HEK293 (cell line): ENCODE measurements at regions not wholly inside any gene's neighbourhood (a gene's known extent, or its start where the extent isn't known, plus 50 kb on each side); places are given as distances from the start of the nearest gene placed in this dataset.
A peak's percentile ranks its signal among the peaks of the same experiment; 100 is the strongest.

Experiments
- CTCF ChIA-PET: fragments of 350-600 bp; formaldehyde crosslinking; extraction: SDS; loops from one replicate; lab custom pipeline; 2021; ENCODE audit warnings: antibody characterized with exemption; lab: Yijun Ruan, JAX
- POLR2A ChIA-PET: fragments of 300-600 bp; formaldehyde crosslinking; extraction: SDS; loops from one replicate; lab custom pipeline; 2020; ENCODE audit warnings: antibody characterized with exemption, inconsistent platforms; lab: Yijun Ruan, JAX
- H3K27ac ChIP-seq: fragments of 200-500 bp; sonication (Bioruptor generic); 2 replicates; pipeline ENCODE4 v1.5.1; 2014; ENCODE audit warnings: low read depth, low read length, control low read depth, inconsistent platforms; ENCODE audit errors: extremely low read depth
- H3K36me3 ChIP-seq, 2 experiments: fragments of 200-500 bp in 1 of 2; sonication (Bioruptor generic) in 1 of 2; 1 replicate in 1 of 2; 2 replicates in 1 of 2; pipeline ENCODE4 v1.5.1; 2014 to 2017; ENCODE audit warnings: inconsistent platforms in 2 of 2, low read length in 2 of 2; ENCODE audit not compliant: control insufficient read depth in 2 of 2, insufficient read depth in 1 of 2
- H3K4me1 ChIP-seq: fragments of 200-500 bp; sonication (Bioruptor generic); 2 replicates; pipeline ENCODE4 v1.5.1; 2014; ENCODE audit warnings: mild to moderate bottlenecking, low read length, inconsistent platforms; ENCODE audit not compliant: control insufficient read depth, insufficient read depth
- H3K4me3 ChIP-seq: 2 replicates; pipeline ENCODE4 v1.5.1; 2011; ENCODE audit warnings: low read depth, mild to moderate bottlenecking, control low read depth, low read length, moderate library complexity
- H3K9me3 ChIP-seq: fragments of 200-500 bp; sonication (Bioruptor generic); 2 replicates; pipeline ENCODE4 v1.5.1; 2014; ENCODE audit warnings: low read depth, low read length, inconsistent platforms; ENCODE audit not compliant: control insufficient read depth, insufficient read depth
- GLI4 ChIP-seq: fragments of 450-650 bp; formaldehyde crosslinking; IDR thresholded peaks from 2 replicates; pipeline ENCODE4 v1.5.1; 2016; ENCODE audit warnings: missing biosample characterization, missing genetic modification characterization
- GLIS1 ChIP-seq: fragments of 450-650 bp; formaldehyde crosslinking; IDR thresholded peaks from 2 replicates; pipeline ENCODE4 v1.5.1; 2016; ENCODE audit warnings: missing biosample characterization, missing genetic modification characterization
- KLF1 ChIP-seq: fragments of 450-650 bp; formaldehyde crosslinking; IDR thresholded peaks from 2 replicates; pipeline ENCODE4 v1.5.1; 2016; ENCODE audit warnings: missing biosample characterization, missing genetic modification characterization
- KLF7 ChIP-seq: fragments of 450-650 bp; formaldehyde crosslinking; IDR thresholded peaks from 2 replicates; pipeline ENCODE4 v1.5.1; 2016; ENCODE audit warnings: missing biosample characterization, missing genetic modification characterization, borderline replicate concordance
- MYNN ChIP-seq: fragments of 450-650 bp; formaldehyde crosslinking; IDR thresholded peaks from 2 replicates; pipeline ENCODE4 v1.5.1; 2016; ENCODE audit warnings: missing biosample characterization, missing genetic modification characterization, borderline replicate concordance
- SCRT2 ChIP-seq: fragments of 450-650 bp; formaldehyde crosslinking; IDR thresholded peaks from 2 replicates; pipeline ENCODE4 v1.5.1; 2016; ENCODE audit warnings: missing biosample characterization, missing genetic modification characterization
- WT1 ChIP-seq: fragments of 450-650 bp; formaldehyde crosslinking; IDR thresholded peaks from 2 replicates; pipeline ENCODE4 v1.5.1; 2016; ENCODE audit warnings: missing biosample characterization, missing genetic modification characterization
- ZBTB6 ChIP-seq: fragments of 450-650 bp; formaldehyde crosslinking; IDR thresholded peaks from 2 replicates; pipeline ENCODE4 v1.5.1; 2017; ENCODE audit warnings: missing biosample characterization, missing genetic modification characterization
- ZIC2 ChIP-seq: fragments of 450-650 bp; formaldehyde crosslinking; IDR thresholded peaks from 2 replicates; pipeline ENCODE4 v1.5.1; 2016; ENCODE audit warnings: missing biosample characterization, missing genetic modification characterization
- ZNF132 ChIP-seq: fragments of 450-650 bp; formaldehyde crosslinking; IDR thresholded peaks from 2 replicates; pipeline ENCODE4 v1.5.1; 2017; ENCODE audit warnings: missing biosample characterization, missing genetic modification characterization, borderline replicate concordance
- ZNF18 ChIP-seq: fragments of 450-650 bp; formaldehyde crosslinking; IDR thresholded peaks from 2 replicates; pipeline ENCODE4 v1.5.1; 2016; ENCODE audit warnings: missing biosample characterization, missing genetic modification characterization
- ZNF221 ChIP-seq: fragments of 450-650 bp; formaldehyde crosslinking; IDR thresholded peaks from 2 replicates; pipeline ENCODE4 v1.5.1; 2017; ENCODE audit warnings: missing biosample characterization, missing genetic modification characterization, borderline replicate concordance
- ZNF248 ChIP-seq: fragments of 450-650 bp; formaldehyde crosslinking; IDR thresholded peaks from 2 replicates; pipeline ENCODE4 v1.5.1; 2017; ENCODE audit warnings: missing biosample characterization, missing genetic modification characterization
- ZNF335 ChIP-seq: fragments of 450-650 bp; formaldehyde crosslinking; conservative IDR thresholded peaks from 2 replicates; pipeline ENCODE4 v1.5.1; 2016; ENCODE audit warnings: missing biosample characterization, missing genetic modification characterization
- ZNF416 ChIP-seq: fragments of 450-650 bp; formaldehyde crosslinking; IDR thresholded peaks from 2 replicates; pipeline ENCODE4 v1.5.1; 2016; ENCODE audit warnings: missing biosample characterization, missing genetic modification characterization
- ZNF433 ChIP-seq: fragments of 450-650 bp; formaldehyde crosslinking; IDR thresholded peaks from 2 replicates; pipeline ENCODE4 v1.5.1; 2016; ENCODE audit warnings: missing biosample characterization, missing genetic modification characterization, low read depth
- ZNF449 ChIP-seq: fragments of 450-650 bp; formaldehyde crosslinking; IDR thresholded peaks from 2 replicates; pipeline ENCODE4 v1.5.1; 2017; ENCODE audit warnings: missing biosample characterization, mild to moderate bottlenecking, missing genetic modification characterization, moderate library complexity
- ZNF510 ChIP-seq: fragments of 450-650 bp; formaldehyde crosslinking; IDR thresholded peaks from 2 replicates; pipeline ENCODE4 v1.5.1; 2018; ENCODE audit warnings: mild to moderate bottlenecking, missing genetic modification characterization, missing biosample characterization; ENCODE audit not compliant: insufficient replicate concordance
- ZNF521 ChIP-seq: fragments of 450-650 bp; formaldehyde crosslinking; IDR thresholded peaks from 2 replicates; pipeline ENCODE4 v1.5.1; 2017; ENCODE audit warnings: missing biosample characterization, mild to moderate bottlenecking, missing genetic modification characterization
- ZNF548 ChIP-seq: fragments of 450-650 bp; formaldehyde crosslinking; IDR thresholded peaks from 2 replicates; pipeline ENCODE4 v1.5.1; 2016; ENCODE audit warnings: missing biosample characterization, missing genetic modification characterization
- ZNF626 ChIP-seq: fragments of 450-650 bp; sonication (Bioruptor Pico); formaldehyde crosslinking; IDR thresholded peaks from 2 replicates; pipeline ENCODE4 v1.5.1; 2018; ENCODE audit warnings: missing biosample characterization, missing genetic modification characterization, inconsistent platforms
- ZNF660 ChIP-seq: fragments of 450-650 bp; IDR thresholded peaks from 2 replicates; pipeline ENCODE4 v1.5.1; 2018; ENCODE audit warnings: missing biosample characterization, mild to moderate bottlenecking, missing genetic modification characterization
- ZNF704 ChIP-seq: fragments of 450-650 bp; formaldehyde crosslinking; IDR thresholded peaks from 2 replicates; pipeline ENCODE4 v1.5.1; 2016; ENCODE audit warnings: missing biosample characterization, missing genetic modification characterization
- ZSCAN23 ChIP-seq: fragments of 450-650 bp; formaldehyde crosslinking; IDR thresholded peaks from 2 replicates; pipeline ENCODE4 v1.5.1; 2016; ENCODE audit warnings: missing biosample characterization, missing genetic modification characterization

- peak; percentile 75; the same call in 1 of the 2 replicates for TF ChIP-seq ZNF18
- no peak for TF ChIP-seq ZNF521 (tag by site-specific recombination)
- TF ChIP-seq ZNF433 (tag by site-specific recombination), result no peak
- no peak for TF ChIP-seq ZNF416
- TF ChIP-seq ZNF548 (tag by site-specific recombination), result peak; percentile 85
- TF ChIP-seq ZNF132 (tag by site-specific recombination), result no peak
- 0 out of 2 replicates have a peak, but pooled peaks have one; percentile 28 for TF ChIP-seq KLF7 (tag by site-specific recombination)
- peak; percentile 52; the same call in 1 of the 2 replicates for TF ChIP-seq ZNF660 (tag by site-specific recombination)
Observed at GRCh38 chr12:98399532-98399931, 115.9 kb upstream of the TMPO start (continued).

- no peaks in the 10 kb centered on the region for H3K9me3 ChIP-seq
- ChIA-PET CTCF (interaction anchor here (0.6 to 3.4 kb wide), 5 partner anchors 16 to 598 kb away, joined by 3 to 11 read pairs (median 4); no protein-coding TSS in a partner anchor), POLR2A (no interaction called here)
- no peak overlapping the region for H3K4me3 ChIP-seq
- H3K36me3 ChIP-seq, result no peaks in the 10 kb centered on the region
- no peak for TF ChIP-seq MYNN (tag by site-specific recombination)
- peak; percentile 39 for TF ChIP-seq ZIC2
- TF ChIP-seq GLIS1, result peak; percentile 30; the same call in 1 of the 2 replicates
- peak; percentile 51 for TF ChIP-seq ZNF335 (tag by site-specific recombination)
- TF ChIP-seq GLI4 (tag by site-specific recombination), result no peak
- peaks cover 7% of the 10 kb centered on the region for H3K4me1 ChIP-seq
- no peak overlapping the region for H3K27ac ChIP-seq
Observed at GRCh38 chr12:98401427-98401826, 114.0 kb upstream of the TMPO start.

GRCh38 chr12:98402091-98402490 is 113.3 kb upstream of the TMPO start:
- CTCF ChIA-PET, result interaction anchor here (0.9 to 1.1 kb wide), 2 partner anchors 89 to 132 kb away, joined by 3 to 6 read pairs; no protein-coding TSS in a partner anchor
- Histone ChIP-seq H3K9me3 (no peaks in the 10 kb centered on the region), H3K27ac (no peak overlapping the region), H3K36me3 (no peaks in the 10 kb centered on the region), H3K4me3 (no peak overlapping the region), H3K4me1 (peaks cover 7% of the 10 kb centered on the region)
- TF ChIP-seq SCRT2 (tag by site-specific recombination), result peak; percentile 80
- no peak for TF ChIP-seq ZNF704
- POLR2A ChIA-PET, result no interaction called here

- ChIA-PET POLR2A (no interaction called here), CTCF (interaction anchor here (1.1 kb wide), 1 partner anchor 88 kb away, joined by 6 read pairs; no protein-coding TSS in a partner anchor)
- H3K4me1 ChIP-seq, result peaks cover 7% of the 10 kb centered on the region
- no peak for TF ChIP-seq ZNF521 (tag by site-specific recombination)
- no peak for TF ChIP-seq WT1 (tag by site-specific recombination)
- no peak for TF ChIP-seq ZNF248 (tag by site-specific recombination)
- TF ChIP-seq ZSCAN23 (tag by site-specific recombination), result no peak
- no peak for TF ChIP-seq ZBTB6 (tag by site-specific recombination)
- no peak for TF ChIP-seq ZNF449 (tag by site-specific recombination)
- no peak for TF ChIP-seq KLF1 (tag by site-specific recombination)
- TF ChIP-seq ZNF510 (tag by site-specific recombination), result no peak
- no peak for TF ChIP-seq ZNF221 (tag by site-specific recombination)
- no peak for TF ChIP-seq ZNF626 (tag by site-specific recombination)
Observed at GRCh38 chr12:98402671-98403070, 112.7 kb upstream of the TMPO start.

More at GRCh38 chr12:98402671-98403070, 112.7 kb upstream of the TMPO start:
- Histone ChIP-seq H3K9me3 (no peaks in the 10 kb centered on the region), H3K4me3 (no peak overlapping the region), H3K36me3 (no peaks in the 10 kb centered on the region), H3K27ac (no peak overlapping the region)
